ENCODE measurements at regions not wholly inside any gene's neighbourhood (a gene's known extent, or its start where the extent isn't known, plus 50 kb on each side); places are given as distances from the start of the nearest gene placed in this dataset.

DNA sequence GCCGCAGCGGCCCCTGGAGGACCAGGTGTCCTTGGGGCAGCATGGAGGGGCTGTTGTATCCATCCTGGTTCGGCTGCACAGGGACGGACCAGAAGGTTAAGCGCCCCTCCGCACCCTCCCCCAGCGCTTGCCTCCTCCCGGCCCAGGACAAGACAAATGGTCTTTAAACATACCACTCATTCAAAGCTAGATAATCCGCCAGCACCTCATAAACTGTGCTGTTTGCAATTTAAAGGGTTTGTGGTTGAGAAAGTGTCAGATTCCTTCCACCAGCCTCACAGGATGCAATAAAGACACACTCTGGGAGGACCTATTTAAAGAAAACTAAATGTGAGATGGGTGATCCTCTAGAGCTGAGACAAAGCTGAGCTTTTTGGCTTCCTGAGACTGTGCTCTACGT, 426.2 kb upstream of the EEF2KMT start:
- TF ChIP-seq FOXM1 (IDR thresholded peaks at IDR 0.05; ENCODE audit: borderline replicate concordance, low read depth) (no peak), EP300 (IDR thresholded peaks at IDR 0.05; ENCODE audit: borderline replicate concordance) (no peak)

- TF ChIP-seq RAD21 (IDR thresholded peaks at IDR 0.05; ENCODE audit: low read depth), result no peak
- no peak for TF ChIP-seq NFIC (IDR thresholded peaks at IDR 0.05)
- TF ChIP-seq TEAD4 (IDR thresholded peaks at IDR 0.05), result no peak
- TF ChIP-seq ZBTB7A (IDR thresholded peaks at IDR 0.05; ENCODE audit: low read depth), result no peak
- no peak for TF ChIP-seq FOXM1 (IDR thresholded peaks at IDR 0.05; ENCODE audit: borderline replicate concordance, low read depth)
- TF ChIP-seq CREB1 (IDR thresholded peaks at IDR 0.05; ENCODE audit: low read depth), result no peak
- no peak for TF ChIP-seq USF1 (IDR thresholded peaks at IDR 0.05)
- TF ChIP-seq EP300 (IDR thresholded peaks at IDR 0.05; ENCODE audit: borderline replicate concordance), result no peak
- no peak for TF ChIP-seq TAF1 (IDR thresholded peaks at IDR 0.05; ENCODE audit: low read depth)
- no peak for TF ChIP-seq EGR1 (IDR thresholded peaks at IDR 0.05)
- no peak for TF ChIP-seq CEBPB (IDR thresholded peaks at IDR 0.05)
- TF ChIP-seq, protein P1, sequence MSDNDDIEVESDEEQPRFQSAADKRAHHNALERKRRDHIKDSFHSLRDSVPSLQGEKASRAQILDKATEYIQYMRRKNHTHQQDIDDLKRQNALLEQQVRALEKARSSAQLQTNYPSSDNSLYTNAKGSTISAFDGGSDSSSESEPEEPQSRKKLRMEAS (IDR thresholded peaks at IDR 0.05), result no peak
- TF ChIP-seq, protein P2, sequence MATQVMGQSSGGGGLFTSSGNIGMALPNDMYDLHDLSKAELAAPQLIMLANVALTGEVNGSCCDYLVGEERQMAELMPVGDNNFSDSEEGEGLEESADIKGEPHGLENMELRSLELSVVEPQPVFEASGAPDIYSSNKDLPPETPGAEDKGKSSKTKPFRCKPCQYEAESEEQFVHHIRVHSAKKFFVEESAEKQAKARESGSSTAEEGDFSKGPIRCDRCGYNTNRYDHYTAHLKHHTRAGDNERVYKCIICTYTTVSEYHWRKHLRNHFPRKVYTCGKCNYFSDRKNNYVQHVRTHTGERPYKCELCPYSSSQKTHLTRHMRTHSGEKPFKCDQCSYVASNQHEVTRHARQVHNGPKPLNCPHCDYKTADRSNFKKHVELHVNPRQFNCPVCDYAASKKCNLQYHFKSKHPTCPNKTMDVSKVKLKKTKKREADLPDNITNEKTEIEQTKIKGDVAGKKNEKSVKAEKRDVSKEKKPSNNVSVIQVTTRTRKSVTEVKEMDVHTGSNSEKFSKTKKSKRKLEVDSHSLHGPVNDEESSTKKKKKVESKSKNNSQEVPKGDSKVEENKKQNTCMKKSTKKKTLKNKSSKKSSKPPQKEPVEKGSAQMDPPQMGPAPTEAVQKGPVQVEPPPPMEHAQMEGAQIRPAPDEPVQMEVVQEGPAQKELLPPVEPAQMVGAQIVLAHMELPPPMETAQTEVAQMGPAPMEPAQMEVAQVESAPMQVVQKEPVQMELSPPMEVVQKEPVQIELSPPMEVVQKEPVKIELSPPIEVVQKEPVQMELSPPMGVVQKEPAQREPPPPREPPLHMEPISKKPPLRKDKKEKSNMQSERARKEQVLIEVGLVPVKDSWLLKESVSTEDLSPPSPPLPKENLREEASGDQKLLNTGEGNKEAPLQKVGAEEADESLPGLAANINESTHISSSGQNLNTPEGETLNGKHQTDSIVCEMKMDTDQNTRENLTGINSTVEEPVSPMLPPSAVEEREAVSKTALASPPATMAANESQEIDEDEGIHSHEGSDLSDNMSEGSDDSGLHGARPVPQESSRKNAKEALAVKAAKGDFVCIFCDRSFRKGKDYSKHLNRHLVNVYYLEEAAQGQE (IDR thresholded peaks at IDR 0.05; ENCODE audit: low read depth), result no peak
- no peak for TF ChIP-seq YY1 (IDR thresholded peaks at IDR 0.05; ENCODE audit: low read depth)
Measured at GRCh38 chr16:5516115-5516514, 418.5 kb upstream of the EEF2KMT start.

GRCh38 chr16:5512014-5512413, 414.4 kb upstream of the EEF2KMT start:
- TF ChIP-seq EGR1 (IDR thresholded peaks at IDR 0.05) (no peak), FOXM1 (IDR thresholded peaks at IDR 0.05; ENCODE audit: borderline replicate concordance, low read depth) (no peak), TEAD4 (IDR thresholded peaks at IDR 0.05) (no peak), EP300 (IDR thresholded peaks at IDR 0.05; ENCODE audit: borderline replicate concordance) (no peak)

GRCh38 chr16:5510819-5511370, 413.3 kb upstream of the EEF2KMT start:
- TF ChIP-seq FOXM1 (IDR thresholded peaks at IDR 0.05; ENCODE audit: borderline replicate concordance, low read depth) (no peak), CEBPB (IDR thresholded peaks at IDR 0.05) (no peak), TEAD4 (IDR thresholded peaks at IDR 0.05) (no peak), ZBTB7A (IDR thresholded peaks at IDR 0.05; ENCODE audit: low read depth) (no peak), USF1 (IDR thresholded peaks at IDR 0.05) (no peak), NFIC (IDR thresholded peaks at IDR 0.05) (no peak), TAF1 (IDR thresholded peaks at IDR 0.05; ENCODE audit: low read depth) (no peak), EP300 (IDR thresholded peaks at IDR 0.05; ENCODE audit: borderline replicate concordance) (no peak), CREB1 (IDR thresholded peaks at IDR 0.05; ENCODE audit: low read depth) (no peak), RAD21 (IDR thresholded peaks at IDR 0.05; ENCODE audit: low read depth) (no peak), EGR1 (IDR thresholded peaks at IDR 0.05) (no peak), TCF12 (IDR thresholded peaks at IDR 0.05; ENCODE audit: low read depth) (no peak)
- TF ChIP-seq, protein P2 (IDR thresholded peaks at IDR 0.05; ENCODE audit: low read depth), result no peak
- TF ChIP-seq, protein P1 (IDR thresholded peaks at IDR 0.05), result no peak

DNA sequence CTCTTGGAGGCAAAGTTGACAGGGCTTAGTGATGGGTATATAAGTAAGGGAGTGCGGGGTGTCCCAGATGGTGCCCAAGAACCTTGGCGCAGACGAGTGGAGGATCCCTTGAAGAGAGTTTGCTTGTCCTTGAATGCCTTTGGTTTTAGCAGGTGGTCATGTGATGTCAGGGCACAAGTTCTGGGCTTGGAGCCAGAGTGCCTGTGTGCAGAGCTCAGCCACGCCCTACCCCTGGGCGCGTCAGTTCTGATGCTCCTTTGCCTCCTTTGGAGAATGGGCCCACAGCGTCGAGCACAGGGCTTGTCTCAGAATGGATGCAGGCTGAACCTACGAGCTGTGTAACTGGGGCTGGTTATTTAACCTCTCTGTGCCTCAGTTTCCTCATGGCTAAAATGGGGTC, 412.2 kb upstream of the EEF2KMT start:
- TF ChIP-seq CREB1 (IDR thresholded peaks at IDR 0.05; ENCODE audit: low read depth) (no peak), TAF1 (IDR thresholded peaks at IDR 0.05; ENCODE audit: low read depth) (no peak), FOXM1 (IDR thresholded peaks at IDR 0.05; ENCODE audit: borderline replicate concordance, low read depth) (no peak), NFIC (IDR thresholded peaks at IDR 0.05) (no peak)

- TF ChIP-seq, protein P1 (IDR thresholded peaks at IDR 0.05), result no peak
- TF ChIP-seq YY1 (IDR thresholded peaks at IDR 0.05; ENCODE audit: low read depth) (no peak), FOXM1 (IDR thresholded peaks at IDR 0.05; ENCODE audit: borderline replicate concordance, low read depth) (no peak), RAD21 (IDR thresholded peaks at IDR 0.05; ENCODE audit: low read depth) (no peak), CEBPB (IDR thresholded peaks at IDR 0.05) (no peak), CREB1 (IDR thresholded peaks at IDR 0.05; ENCODE audit: low read depth) (no peak), TCF12 (IDR thresholded peaks at IDR 0.05; ENCODE audit: low read depth) (no peak), TAF1 (IDR thresholded peaks at IDR 0.05; ENCODE audit: low read depth) (no peak), EGR1 (IDR thresholded peaks at IDR 0.05) (no peak)
Measured at GRCh38 chr16:5509336-5509735, 411.7 kb upstream of the EEF2KMT start.

All from Ishikawa (cell line).